ENCODE measurements at regions not wholly inside any gene's neighbourhood (a gene's known extent, or its start where the extent isn't known, plus 50 kb on each side); places are given as distances from the start of the nearest gene placed in this dataset.

DNA sequence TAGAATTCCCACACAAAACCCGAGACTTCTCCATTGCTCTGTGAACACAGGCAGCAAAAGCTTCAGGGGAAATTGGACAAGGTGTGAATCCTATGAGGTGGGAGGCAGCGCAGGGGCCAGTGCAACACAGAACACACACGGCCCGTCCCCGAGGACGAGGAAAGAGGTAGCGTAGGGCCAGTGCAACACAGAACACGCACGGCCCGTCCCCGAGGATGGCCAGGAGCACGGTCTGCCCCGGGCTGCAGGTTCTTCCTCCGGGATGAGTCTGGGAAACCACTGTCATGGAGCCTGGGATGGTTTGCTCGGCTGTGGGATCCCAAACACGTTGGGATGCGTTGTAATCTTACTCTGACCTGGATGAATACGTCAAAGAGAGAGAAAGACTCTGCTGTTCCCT, 432.1 kb downstream of the GLRX3 start:
- no peak for TF ChIP-seq CTCF (IDR thresholded peaks at IDR 0.05)
- no peak for TF ChIP-seq POLR2A (IDR thresholded peaks at IDR 0.05)
